Lung (tissue), 11 donors: ENCODE measurements at regions not wholly inside any gene's neighbourhood (a gene's known extent, or its start where the extent isn't known, plus 50 kb on each side); places are given as distances from the start of the nearest gene placed in this dataset.
"Not testable (repeated sequence)": the region's sequence is repeated elsewhere in the genome, so short reads cannot be mapped to it uniquely, and the experiment has no call there.

Source experiments
- ATAC-seq: fragments of 200-7000 bp; cut with Tn5 transposase; one replicate; pipeline ENCODE4 v1.9.1; 2020; ENCODE audit warnings: moderate number of reproducible peaks; ENCODE audit not compliant: insufficient read depth, low FRiP score
- DNase-seq, 3 donors: peaks; one replicate each; pipeline ENCODE4 v3.0.0-alpha.2; 2013 to 2017
- H3K27ac ChIP-seq, 2 donors: one replicate each; pipeline ENCODE4 v1.5.1; 2013; ENCODE audit warnings: mild to moderate bottlenecking in 2 of 2, moderate library complexity in 2 of 2, control low read depth in 1 of 2, inconsistent platforms in 1 of 2, low read depth in 1 of 2, low read length in 1 of 2
- H3K27me3 ChIP-seq, 3 donors: one replicate each; pipeline ENCODE4 v1.5.1; 2013; ENCODE audit warnings: low read length in 2 of 3; ENCODE audit not compliant: control insufficient read depth in 3 of 3, insufficient read depth in 3 of 3
- H3K36me3 ChIP-seq, 4 donors: one replicate each; pipeline ENCODE4 v1.5.1; 2013; ENCODE audit warnings: low read length in 4 of 4, mild to moderate bottlenecking in 1 of 4, moderate library complexity in 1 of 4; ENCODE audit not compliant: control insufficient read depth in 4 of 4, insufficient read depth in 4 of 4
- H3K4me1 ChIP-seq, 5 donors: one replicate each; pipeline ENCODE4 v1.5.1; 2013; ENCODE audit warnings: low read length in 5 of 5, mild to moderate bottlenecking in 2 of 5, moderate library complexity in 1 of 5; ENCODE audit not compliant: control insufficient read depth in 5 of 5, insufficient read depth in 5 of 5
- H3K4me3 ChIP-seq: one replicate; pipeline ENCODE4 v1.5.1; 2013; ENCODE audit warnings: mild to moderate bottlenecking, control low read depth, moderate library complexity
- H3K9ac ChIP-seq, 2 donors: one replicate each; pipeline ENCODE4 v1.5.1; 2013; ENCODE audit warnings: low read length in 2 of 2, control low read depth in 1 of 2; ENCODE audit not compliant: insufficient read depth in 1 of 2
- H3K9me3 ChIP-seq, 4 donors: one replicate each; pipeline ENCODE4 v1.5.1; 2013; ENCODE audit warnings: low read length in 3 of 4, mild to moderate bottlenecking in 1 of 4, moderate library complexity in 1 of 4; ENCODE audit not compliant: control insufficient read depth in 4 of 4, insufficient read depth in 3 of 4
- WGBS, 2 donors: extraction: QIAGEN DNeasy Blood & Tissue Kit; methylation state at CpG; one replicate each; pipeline ENCODE4 v1.1.7; 2013; 5-methylcytosine and 5-hydroxymethylcytosine counted together
- TF ChIP-seq, protein P1 (sequence below): IDR thresholded peaks from 2 replicates; pipeline ENCODE4 v1.5.1; 2012; ENCODE audit warnings: mild to moderate bottlenecking; ENCODE audit errors: control extremely low read depth, extremely low read depth
- donor health status: control.
- donor health status: control.
- donor health status: Bipolar disorder and iron deficiency.
- donor health status: healthy.
- donor health status: DM: yes; HTN: yes; CAD: no.

GRCh38 chr6:88403486-88403885 lies 237.3 kb upstream of the CNR1 start:
- peaks cover 0 to 5% (median 0%) of the 10 kb centered on the region in 4 donors for H3K9me3 ChIP-seq
- no peak for DNase-seq
- WGBS, 2 donors = 57 to 73% methylated on average over 1 of the region's 1 CpG

DNA sequence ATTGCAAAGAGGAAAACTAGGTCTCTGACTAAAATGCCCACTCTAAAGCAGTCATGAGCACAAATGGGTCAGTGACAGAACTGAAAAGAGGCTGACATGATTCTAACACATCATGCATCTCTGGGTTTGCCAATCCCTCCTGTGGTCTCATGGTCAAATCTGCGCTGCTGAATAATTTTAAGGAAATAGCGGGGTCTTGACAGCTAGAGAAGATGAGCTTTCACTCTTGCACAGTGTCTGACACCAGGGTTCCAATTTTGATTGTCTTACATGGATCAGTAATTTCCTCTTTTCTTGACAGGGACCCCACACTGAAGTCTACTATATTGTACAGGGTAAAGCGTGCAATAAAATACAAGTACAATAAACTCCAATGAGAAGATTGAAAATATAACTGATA lies 236.8 kb upstream of the CNR1 start:
- TF ChIP-seq, protein P1, sequence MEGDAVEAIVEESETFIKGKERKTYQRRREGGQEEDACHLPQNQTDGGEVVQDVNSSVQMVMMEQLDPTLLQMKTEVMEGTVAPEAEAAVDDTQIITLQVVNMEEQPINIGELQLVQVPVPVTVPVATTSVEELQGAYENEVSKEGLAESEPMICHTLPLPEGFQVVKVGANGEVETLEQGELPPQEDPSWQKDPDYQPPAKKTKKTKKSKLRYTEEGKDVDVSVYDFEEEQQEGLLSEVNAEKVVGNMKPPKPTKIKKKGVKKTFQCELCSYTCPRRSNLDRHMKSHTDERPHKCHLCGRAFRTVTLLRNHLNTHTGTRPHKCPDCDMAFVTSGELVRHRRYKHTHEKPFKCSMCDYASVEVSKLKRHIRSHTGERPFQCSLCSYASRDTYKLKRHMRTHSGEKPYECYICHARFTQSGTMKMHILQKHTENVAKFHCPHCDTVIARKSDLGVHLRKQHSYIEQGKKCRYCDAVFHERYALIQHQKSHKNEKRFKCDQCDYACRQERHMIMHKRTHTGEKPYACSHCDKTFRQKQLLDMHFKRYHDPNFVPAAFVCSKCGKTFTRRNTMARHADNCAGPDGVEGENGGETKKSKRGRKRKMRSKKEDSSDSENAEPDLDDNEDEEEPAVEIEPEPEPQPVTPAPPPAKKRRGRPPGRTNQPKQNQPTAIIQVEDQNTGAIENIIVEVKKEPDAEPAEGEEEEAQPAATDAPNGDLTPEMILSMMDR = no peak
- no peak overlapping the region for H3K9ac ChIP-seq
- H3K4me1 ChIP-seq = no peaks in the 10 kb centered on the region
- no peak for ATAC-seq
- peaks cover 0 to 5% (median 0%) of the 10 kb centered on the region in 4 donors for H3K9me3 ChIP-seq
- DNase-seq = no peak
- WGBS, 2 donors = 91 to 92% methylated on average over 3 of the region's 3 CpGs
- H3K27ac ChIP-seq = no peak overlapping the region
- H3K36me3 ChIP-seq = no peaks in the 10 kb centered on the region
- H3K27me3 ChIP-seq = no peaks in the 10 kb centered on the region
- H3K4me3 ChIP-seq = no peak overlapping the region

More at GRCh38 chr6:88403486-88403885, 237.3 kb upstream of the CNR1 start:
- ATAC-seq = no peak
- Histone ChIP-seq H3K36me3 (no peaks in the 10 kb centered on the region), H3K4me3 (no peak overlapping the region), H3K27ac (no peak overlapping the region), H3K4me1 (no peaks in the 10 kb centered on the region), H3K27me3 (no peaks in the 10 kb centered on the region), H3K9ac (no peak overlapping the region)
- TF ChIP-seq, protein P1 = no peak

GRCh38 chr6:88390998-88391397 lies 224.9 kb upstream of the CNR1 start:
- not testable (repeated sequence) for H3K36me3 ChIP-seq, H3K9ac ChIP-seq, DNase-seq, H3K27ac ChIP-seq, ATAC-seq, H3K9me3 ChIP-seq, H3K4me1 ChIP-seq, H3K27me3 ChIP-seq, H3K4me3 ChIP-seq
- 74 to 77% methylated on average over 7 of the region's 7 CpGs for WGBS, 2 donors

DNA sequence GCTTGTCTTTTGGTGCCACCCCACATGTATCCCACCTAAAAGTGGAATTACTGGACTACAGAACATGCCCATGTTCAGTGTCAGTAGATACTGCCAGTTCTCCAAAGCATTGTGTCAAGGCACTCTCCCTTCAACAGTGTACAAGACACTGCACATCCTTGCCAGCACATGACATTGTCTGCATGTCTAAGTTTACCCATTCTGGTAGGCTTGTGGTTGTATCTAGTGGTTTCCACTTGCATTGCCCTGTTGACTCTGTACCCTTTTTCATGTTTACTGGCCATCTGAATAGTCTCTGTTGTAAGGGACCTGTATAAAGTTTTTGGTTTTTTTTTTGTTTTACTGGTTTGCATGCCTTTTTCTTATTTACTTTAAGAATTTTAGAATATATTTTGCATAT lies 222.4 kb upstream of the CNR1 start:
- TF ChIP-seq, protein P1 = no peak

More for the DNA sequence above, 222.4 kb upstream of the CNR1 start:
- Histone ChIP-seq H3K9me3 (peaks cover 0 to 4% (median under 1%) of the 10 kb centered on the region in 4 donors), H3K4me1 (no peaks in the 10 kb centered on the region), H3K36me3 (no peaks in the 10 kb centered on the region), H3K27me3 (no peaks in the 10 kb centered on the region), H3K27ac (no peak overlapping the region), H3K9ac (no peak overlapping the region), H3K4me3 (no peak overlapping the region)
- DNase-seq (no peak), ATAC-seq (no peak)
